GM21528 (cell line): ENCODE measurements at regions not wholly inside any gene's neighbourhood (a gene's known extent, or its start where the extent isn't known, plus 50 kb on each side); places are given as distances from the start of the nearest gene placed in this dataset.
A peak's percentile ranks its signal among the peaks of the same experiment; 100 is the strongest.

Experiments used
- ATAC-seq: cut with Tn5 transposase; IDR thresholded peaks from one replicate; pipeline ENCODE4 v1.9.1; 2021; ENCODE audit warnings: mild to moderate bottlenecking, moderate library complexity; ENCODE audit not compliant: unreplicated experiment, low FRiP score

DNA sequence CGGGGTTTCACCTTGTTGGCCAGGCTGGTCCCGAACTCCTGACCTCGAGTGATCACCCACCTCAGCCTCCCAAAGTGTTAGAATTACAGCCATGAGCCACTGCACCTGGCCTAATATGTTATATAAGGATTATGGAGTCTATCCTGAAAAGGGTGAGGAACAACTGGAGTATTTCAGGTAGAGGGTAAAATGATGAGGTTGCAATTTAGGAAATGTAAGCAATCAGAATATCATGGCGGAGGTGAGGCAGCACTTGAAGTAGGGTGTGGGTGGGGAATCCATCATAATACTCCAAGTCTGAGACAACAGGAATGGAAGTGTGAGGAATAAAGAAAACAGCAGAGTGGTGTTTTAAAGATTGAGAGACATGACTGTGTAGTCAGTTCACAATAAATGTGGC, 582.2 kb downstream of the FGF9 start:
- no peak for ATAC-seq

DNA sequence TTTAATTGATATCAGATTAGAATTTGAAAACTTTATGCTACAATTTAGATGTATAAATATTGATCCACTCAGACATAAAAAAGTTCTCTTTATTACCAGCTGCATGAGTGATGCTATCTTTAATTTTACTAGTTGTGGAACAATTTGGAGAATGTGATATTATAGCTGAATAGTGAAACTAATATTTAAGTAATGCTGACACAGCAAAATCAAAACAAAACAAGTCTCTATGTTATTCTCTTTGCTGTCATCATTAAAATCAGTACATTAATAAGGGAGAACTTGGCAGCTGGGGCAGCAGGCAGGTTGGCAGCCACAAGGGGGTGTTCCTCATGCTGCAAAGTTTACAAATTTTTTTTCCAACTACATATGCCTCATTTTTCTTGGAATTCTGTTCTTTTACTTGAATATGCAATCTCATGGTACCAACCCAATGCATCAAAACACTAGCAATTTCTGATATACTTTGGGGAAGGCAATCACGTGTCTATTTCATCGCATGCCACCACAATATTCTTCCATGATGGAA, 585.3 kb downstream of the FGF9 start:
- no peak for ATAC-seq

DNA sequence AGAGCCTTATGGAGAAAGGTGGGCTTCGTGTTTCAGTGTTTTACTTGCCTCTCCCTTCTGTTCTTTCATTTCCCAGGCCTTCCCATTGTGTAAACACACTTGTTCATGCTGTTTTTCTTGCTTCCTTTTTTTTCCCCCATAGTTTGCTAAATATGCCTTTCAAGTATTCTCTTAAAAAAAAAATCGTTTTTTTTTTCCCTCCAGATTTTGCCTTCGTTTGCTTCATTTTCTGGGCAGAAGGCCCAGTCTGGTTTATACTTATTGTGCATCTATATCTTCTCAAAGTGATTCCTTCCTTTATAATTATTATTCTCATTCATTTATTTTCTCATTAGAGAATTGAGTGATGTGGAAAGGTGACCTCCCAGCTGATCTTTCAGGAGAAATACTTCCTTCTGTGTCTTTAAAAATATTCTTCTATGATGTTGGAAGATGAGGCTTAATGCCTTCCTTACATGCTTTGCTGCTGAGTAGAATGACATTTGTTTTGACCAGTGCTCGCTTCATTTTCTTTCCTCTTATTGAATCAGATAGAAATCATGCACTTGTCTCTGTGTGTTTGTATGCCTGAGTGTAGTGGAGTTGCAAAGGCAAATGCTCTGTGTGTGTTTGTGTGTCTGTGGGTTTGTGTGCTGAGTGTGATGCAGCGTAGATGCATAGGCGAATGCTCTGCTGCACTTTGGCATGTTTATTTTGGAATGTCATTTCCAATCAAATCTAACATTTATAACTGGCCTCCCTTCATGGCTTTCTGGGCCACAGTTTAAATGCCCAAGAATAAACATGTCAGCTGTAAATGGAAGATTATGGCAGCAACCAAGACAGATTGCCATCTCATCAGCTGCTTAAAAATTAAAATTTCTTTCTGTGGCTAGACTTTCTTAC, 591.4 kb downstream of the FGF9 start:
- no peak for ATAC-seq

DNA sequence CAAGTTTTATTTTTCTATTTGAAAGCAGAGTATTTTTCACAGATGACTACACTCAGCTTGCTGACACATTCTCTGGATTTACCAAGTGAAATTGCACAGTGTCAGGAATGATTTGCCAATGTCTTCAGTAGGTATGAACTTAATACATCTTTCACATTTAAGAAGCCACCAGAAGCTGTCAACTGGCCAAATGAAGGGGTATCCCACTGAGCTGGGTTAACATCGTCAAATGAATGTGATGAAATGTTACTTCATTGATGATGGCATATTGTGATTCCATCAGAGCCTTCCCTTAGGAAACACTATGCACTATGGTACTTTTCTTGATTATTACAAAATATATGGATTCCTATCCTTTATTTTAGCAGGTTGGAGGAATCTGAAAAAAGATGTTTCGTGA, 592.3 kb downstream of the FGF9 start:
- ATAC-seq, result no peak

DNA sequence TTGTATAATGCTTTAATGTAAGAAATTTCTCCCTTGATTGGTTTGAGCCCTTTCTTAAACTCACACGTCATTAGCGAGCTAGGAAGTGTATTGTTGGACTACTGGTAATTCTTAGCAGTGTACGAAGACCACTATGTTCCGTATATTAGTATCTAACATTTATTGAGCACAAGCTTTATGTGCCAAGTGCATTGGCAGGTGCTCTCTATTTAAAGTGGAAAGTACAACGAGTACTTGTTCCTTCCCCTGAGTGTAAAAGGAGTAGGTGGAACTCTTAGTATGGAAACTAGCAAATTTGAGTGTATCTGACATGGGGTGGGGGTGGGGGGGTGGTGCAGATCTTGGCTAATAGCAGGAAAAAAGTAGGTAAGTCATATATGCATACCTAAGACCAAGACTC, 594.7 kb downstream of the FGF9 start:
- no peak for ATAC-seq

DNA sequence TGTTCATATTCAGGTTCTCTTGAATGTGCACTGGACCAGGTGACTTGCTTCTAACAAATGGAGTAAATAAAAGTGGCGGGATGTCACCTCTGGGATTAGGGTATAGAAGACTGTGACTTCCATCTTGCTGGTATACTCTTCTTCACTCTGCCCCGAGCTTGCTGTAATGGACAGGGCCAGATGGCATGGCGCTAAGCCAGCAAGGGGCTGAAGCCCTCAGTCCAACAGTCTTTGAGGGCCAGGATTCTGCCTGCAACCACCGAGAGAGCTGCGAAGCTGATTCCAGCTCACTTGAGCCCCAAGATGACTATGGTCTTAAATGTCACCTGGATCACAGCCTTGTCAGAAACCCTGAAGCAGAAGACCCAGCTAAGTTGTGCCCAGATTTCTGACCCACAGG, 600.0 kb downstream of the FGF9 start:
- ATAC-seq, result no peak

DNA sequence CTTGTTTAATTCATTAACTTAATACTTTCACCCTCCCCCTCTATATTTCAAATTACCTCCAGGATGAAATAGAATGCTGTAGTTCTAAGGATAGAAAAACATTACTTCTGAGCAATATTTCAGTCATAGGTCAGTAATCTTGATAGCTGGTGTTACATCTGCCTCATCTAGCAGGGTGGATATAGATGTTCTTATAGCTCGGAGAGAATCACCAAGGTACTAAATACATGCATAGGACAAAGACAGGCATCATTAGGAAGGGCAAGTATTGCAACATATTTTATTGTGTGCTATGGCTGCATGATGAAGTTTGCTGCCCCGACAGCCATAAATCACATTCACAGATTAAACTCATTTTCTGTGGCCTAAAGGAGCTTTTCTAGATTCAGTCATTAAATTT, 601.0 kb downstream of the FGF9 start:
- no peak for ATAC-seq

DNA sequence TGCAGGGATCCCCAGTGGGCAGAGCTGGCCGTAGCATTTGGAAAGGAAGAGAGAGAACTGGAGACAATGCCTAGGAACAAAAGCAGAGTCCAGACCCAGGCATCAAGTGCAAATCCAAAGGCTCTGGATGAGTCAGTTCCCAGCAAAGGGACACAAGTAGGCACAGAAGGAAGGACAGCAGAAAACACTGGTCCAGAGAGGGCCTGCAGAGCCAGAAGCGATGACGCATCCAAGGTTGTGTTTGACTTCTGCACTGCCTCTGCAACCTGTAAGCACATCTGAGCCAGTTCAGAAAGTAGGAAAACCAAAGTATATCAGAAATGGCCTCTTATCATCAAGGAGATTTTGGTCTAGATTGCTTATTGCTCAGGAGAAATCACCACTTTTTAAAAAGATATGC, 604.5 kb downstream of the FGF9 start:
- ATAC-seq, result no peak

DNA sequence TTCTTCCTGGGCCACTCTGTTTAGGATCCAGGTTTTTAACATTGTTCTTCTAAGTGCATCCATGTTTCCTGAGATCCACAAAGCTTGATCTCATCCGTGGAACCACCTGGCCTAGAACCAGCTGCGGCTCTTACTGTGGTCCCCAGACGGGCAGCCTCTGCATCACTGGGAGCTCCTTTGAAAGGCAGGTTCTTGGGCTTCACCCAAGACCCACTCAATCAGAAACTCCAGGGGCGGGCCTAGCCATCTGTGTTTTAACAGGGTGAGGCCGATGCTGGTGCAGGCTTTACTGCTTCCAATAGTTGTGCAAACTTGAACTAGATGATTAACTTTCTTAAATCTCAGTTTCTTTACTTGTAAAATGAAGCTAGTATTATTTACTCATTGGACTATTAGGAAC, 605.7 kb downstream of the FGF9 start:
- ATAC-seq, result no peak

DNA sequence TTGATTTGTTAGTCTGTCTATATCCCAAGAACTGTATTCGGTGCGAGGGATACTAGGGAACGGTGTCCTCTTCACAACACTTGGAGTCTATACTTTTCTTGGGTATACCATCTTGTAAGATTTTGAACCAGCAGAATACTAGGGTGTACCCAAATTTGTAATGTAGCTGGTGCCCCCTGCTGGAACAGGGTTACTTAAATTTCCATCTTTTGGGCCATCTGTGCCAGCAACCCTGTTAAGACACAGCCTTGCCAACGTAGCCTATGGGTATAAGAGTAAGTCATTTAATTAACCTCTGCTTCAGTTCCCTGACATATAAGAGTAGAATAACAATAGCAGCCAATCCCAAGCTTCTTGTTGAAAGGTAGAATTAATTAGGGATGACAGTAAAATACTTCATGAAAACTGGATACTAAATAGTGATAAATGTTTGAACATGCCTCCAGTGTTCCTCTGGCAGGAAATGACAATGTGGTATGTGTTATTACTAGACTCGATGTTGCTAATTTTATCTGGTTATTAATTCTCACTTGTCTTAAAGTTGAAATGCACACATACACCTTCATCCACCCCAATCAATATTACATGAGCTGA, 607.6 kb downstream of the FGF9 start:
- ATAC-seq, result peak; percentile 61

DNA sequence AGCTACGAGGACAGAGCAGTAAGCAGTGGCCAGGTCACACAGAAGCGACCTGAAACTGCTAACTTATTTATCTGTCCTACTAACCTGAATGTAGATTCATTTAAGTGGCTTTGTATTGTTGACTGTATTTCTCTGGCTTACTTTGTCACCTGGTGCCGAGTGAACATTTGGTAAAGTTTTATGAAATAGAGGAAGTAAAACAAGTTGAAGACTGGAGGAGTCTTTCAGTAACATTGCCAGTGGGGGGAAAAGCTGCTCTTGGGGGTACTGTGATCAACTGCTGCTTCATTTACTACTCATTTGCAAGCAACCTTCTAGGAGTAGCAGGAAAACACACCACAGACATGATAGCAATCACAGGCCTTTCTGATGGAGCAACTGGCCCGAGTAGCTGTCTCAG, 615.0 kb downstream of the FGF9 start:
- ATAC-seq, result no peak

DNA sequence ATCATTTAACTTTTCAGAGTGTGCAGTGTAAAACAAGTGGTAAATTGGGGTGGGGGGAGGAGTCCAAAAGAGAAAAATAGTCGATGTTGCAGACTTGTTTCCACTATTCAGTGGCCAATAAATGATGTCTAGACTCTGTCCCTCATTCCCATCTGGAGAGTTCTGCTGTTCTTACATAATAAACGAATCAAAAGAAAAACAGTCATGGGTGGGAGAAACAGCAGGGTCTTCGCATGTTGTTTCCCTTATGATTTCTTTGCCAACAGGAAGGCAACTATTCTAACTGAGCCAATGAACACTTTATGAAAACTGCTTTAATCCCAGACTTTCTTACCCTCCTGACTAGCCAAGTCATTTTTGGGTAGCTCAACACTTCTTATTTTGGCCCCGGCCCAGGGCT, 615.5 kb downstream of the FGF9 start:
- no peak for ATAC-seq

DNA sequence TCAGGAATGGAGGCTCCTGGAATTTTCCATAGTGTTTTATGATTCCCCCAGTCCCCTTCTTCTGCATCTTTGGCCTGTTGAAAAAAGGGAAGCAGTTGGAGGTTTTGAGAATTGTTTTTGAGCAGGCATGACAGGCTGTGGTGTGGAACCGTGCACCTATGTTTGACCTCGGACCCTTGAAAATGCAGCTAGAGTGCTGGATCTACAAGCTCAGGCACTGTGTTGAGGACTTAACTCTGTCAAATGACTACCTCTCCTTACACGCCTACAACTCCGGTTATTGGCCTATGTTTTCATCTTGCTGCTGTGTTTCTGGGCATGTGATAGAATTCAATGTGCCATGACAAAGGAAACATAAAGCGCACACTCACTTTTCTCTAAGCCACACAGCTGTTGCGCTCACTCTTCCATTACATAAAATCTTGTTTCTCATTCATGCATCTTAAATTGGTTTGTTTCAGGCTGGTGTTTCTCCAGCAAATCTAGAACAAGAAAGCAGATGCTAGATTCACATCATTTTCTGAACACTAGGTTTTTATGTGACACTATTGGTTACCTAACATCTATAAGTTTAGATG, 616.6 kb downstream of the FGF9 start:
- ATAC-seq, result no peak

DNA sequence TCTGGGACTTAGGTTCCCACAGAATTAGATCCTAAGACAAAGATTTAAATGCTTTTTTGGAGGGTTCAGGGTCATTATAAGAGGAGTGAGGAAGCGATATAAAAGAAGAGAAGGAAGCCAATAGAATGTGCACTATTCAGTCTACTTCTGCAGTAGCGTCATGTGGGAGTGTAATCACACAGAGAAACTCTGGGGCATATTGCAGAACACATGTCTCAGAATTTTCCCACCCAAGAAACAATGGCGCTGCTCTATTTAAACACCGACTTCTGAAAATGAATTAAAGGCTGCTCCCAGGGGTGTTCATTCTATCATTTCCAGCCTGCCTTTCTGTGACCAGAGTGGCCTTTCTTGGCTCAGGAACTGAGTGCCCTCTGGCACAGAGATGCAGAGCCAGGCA, 617.6 kb downstream of the FGF9 start:
- ATAC-seq, result no peak

DNA sequence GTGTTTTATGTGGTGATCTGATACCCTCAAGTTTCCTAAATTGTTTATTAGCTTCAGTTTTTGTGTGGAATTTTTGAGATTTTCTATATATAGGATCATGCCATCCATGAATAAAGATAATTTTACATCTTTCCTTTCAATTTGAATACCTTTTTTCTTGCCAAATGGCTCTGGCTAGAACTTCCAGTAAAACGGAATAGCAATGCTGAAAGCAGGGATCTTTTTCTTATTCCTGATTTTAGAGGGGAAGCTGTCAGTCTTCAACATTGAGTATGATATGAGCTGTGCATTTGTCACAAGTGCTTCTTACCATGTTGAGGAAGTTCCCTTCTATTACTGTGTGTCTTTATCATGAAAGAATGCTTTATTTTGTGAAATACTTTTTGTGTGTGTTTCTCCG, 618.8 kb downstream of the FGF9 start:
- no peak for ATAC-seq

DNA sequence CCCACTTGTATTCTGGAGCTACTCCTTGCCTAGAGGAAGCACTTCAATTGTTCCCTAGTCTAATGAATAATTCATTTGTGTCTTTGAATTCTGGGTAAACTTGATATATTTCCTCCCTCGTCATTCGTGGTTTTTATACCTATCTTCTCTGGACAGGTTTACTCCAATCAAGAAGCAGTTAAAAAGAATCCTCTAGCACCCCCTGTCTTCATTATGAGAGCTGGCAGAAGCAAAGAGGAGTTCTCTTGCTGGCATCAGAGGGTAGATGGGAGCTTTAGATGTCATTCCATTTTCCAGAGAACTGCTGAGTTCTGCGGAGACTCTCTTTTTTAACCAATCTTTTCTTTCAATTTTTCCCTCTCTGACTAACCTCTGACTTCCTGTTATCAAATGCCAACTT, 627.7 kb downstream of the FGF9 start:
- no peak for ATAC-seq

DNA sequence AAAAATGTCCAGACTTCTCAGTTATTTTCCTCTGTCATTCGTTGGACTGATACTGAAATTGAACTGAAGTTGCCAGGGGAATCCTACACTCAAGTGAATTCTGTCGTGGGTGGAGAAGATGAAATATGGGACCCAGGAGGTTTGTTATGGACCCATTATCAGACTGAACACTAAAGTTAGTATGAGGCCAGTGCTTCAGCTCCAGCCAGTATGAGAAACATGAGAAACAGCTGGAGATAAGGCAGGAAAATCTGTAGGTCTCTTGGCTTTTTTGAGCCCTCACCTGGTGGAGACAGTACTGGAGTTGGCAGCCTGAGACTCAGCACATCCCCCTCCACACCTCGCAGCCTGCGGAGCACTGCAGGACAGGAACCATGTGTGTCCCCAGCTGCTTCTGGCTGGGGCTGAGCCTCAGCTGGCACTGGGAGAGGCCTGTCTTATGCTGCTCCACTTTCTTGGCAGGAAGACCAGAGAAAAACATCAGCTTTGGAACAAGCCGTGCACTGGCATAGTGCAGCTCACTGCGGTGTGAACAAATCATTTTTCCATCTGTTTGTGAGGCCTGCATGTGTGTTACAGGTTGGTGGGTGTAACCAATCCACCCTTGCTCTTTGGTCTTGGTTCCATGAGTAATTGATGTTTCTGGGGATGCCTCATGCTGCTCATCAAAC, 641.0 kb downstream of the FGF9 start:
- ATAC-seq, result no peak

DNA sequence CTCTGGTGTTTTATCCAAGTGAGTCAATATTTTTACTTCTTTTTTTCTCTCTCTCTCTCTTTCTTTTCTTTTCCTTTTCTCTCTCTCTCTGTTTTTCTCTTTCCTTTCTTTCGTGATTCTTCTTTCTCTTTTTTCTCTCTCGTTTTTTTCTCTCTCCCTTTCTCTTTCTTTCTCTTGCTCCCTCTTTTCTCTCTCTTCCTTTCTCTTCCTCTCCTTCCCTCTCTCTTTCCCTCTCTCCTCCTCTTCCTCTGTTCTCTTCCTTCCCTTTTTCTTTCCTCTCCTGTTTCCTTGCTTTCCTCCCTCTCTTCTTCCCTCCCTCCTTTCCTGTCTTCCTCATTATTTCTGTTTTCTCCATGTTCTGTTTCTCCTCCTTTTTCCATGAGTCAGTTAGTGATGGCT, 641.5 kb downstream of the FGF9 start:
- no peak for ATAC-seq

DNA sequence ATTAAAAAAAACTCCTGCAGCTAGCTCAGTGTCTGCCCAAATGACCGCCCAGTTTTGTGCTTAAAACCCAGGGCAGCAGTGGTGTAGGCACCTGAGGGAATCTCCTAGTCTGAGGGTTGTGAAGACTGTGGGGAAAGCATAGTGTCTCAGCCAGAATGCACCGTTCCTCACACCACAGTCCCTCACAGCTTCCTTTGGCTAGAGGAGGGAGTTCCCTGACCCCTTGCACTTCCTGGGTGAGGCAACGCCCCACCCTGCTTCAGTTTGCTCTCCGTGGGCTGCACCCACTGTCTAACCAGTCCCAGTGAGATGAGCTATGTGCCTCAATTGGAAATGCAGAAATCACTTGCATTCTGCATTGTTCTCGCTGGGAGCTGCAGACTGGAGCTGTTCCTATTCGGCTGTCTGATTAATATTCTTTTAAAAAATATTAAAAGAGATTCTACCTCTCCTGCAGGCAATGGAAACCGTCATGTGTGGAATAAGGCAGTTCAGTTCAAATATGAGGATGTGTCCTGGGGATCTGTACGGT, 645.7 kb downstream of the FGF9 start:
- ATAC-seq, result no peak

DNA sequence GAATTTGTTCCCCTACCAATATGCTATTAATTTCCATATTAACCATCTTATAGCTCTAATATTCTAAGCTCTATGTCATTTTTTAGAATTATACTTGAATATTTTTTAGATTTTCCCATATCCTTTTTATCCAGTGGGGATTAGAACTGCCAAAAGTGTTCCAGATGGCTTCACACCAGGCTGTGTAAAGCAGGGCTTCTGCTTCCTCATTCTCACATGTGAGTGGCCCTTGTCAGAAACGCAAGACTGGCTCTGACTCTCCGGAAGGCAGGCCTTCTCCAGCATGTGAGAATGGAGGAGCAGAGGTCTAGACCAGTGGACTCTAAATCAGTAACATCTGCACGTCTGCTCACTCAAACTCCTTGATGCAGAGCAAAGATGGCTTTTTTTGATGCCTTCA, 650.1 kb downstream of the FGF9 start:
- ATAC-seq, result no peak

DNA sequence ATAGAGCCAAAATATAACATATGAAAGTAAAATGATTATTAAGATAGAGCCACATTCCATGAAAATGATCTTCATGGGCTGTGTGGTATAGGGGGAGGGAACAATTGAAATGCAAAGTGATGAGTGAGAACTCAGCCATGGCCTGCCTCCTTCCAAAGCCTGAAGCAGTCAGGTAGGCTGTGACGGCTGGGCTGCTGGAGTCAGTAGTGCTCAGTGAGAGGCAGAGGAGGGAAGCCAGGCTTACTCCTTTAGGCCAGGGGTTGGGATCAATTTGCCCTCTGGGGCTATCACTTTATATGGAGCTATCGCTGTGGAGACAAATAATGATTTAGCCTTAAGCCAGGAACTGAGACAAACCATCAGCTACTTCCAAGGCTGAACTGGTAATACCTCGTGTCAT, 654.9 kb downstream of the FGF9 start:
- no peak for ATAC-seq
